ENCODE measurements at regions not wholly inside any gene's neighbourhood (a gene's known extent, or its start where the extent isn't known, plus 50 kb on each side); places are given as distances from the start of the nearest gene placed in this dataset.

DNA sequence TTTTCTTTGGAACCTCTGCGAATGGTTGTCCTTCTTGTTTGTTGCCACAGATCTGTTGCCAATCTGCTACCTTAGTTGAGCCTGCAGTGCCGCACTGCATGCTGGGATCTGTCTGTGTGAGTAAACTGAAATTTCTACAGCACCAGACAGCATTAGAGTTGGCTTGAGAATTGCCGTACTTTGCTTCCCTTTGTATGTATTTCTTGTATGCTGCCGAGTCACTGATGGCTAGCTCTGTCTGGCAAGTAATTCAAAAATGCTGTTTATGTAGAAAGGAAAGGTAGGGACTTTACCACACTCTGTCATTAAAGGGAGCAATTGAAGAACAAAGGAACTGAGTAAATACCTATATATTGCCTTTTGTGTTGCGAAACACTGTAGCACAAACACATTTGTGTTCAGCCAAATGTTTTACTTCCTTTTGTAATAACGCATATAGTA is 857.4 kb downstream of the USP25 start:
- DNase-seq (ENCODE audit: low read depth) = no peak

GRCh38 chr21:16587681-16588375 is 858.0 kb downstream of the USP25 start:
- no peak for DNase-seq (ENCODE audit: low read depth)

GRCh38 chr21:16588433-16588860 is 858.7 kb downstream of the USP25 start:
- no peak for DNase-seq (ENCODE audit: low read depth)

GRCh38 chr21:16589006-16589898 is 859.5 kb downstream of the USP25 start:
- no peak for DNase-seq (ENCODE audit: low read depth)

- no peak for DNase-seq (ENCODE audit: low read depth)
These were observed 860.4 kb downstream of the USP25 start for GRCh38 chr21:16590186-16590585.

DNA sequence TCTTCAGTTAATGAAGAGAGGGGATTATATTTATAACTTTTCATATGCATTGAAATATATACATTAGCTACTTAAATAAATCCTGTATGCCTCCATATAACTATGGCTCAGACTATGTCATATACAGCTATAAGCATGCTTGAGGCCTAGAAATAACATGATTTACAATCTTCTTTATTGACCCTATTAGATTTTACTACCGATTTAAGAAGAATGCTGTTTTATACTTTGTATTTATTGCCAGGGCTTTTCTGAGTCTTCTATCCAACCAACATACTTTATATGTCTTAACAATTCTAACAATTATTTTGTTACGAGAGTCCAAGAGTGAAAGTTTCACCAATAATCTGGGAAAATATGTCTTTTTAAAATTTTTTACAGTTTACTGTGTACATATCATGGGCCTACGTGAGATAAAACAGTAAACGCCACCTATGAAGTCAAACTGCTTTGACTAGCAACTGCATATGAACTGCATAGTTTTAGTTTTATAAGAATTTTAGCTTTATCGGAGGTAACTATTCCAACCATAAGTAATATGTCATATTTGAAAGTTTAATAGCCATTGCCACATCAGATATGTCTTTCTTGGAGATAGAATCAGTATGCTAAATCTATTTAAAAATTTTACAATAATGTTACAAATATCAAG is 861.0 kb downstream of the USP25 start:
- DNase-seq (ENCODE audit: low read depth) = no peak

- no peak for DNase-seq (ENCODE audit: low read depth)
These were observed 862.6 kb downstream of the USP25 start for GRCh38 chr21:16592381-16592780.

DNA sequence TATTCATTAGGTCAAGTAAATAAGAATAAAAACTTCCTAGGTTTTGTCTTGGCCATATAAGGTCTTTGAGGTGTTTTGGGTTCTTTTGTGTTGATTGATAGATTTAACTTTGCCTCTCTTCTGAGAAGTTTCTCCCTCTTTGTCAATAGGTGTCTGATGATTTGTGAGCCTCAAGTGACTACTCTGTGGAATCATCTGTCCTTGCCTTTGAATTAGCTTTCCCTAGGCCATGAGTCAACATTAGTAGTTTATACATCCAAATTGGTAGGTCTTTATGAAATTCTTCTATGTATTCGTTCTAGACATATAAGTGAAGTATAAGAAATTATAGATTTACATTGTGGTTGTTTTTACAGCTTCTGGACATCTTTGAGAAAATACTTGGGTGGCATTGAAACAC is 864.4 kb downstream of the USP25 start:
- no peak for DNase-seq (ENCODE audit: low read depth)

GRCh38 chr21:16596369-16596768 is 866.6 kb downstream of the USP25 start:
- DNase-seq (ENCODE audit: low read depth) = no peak

DNA sequence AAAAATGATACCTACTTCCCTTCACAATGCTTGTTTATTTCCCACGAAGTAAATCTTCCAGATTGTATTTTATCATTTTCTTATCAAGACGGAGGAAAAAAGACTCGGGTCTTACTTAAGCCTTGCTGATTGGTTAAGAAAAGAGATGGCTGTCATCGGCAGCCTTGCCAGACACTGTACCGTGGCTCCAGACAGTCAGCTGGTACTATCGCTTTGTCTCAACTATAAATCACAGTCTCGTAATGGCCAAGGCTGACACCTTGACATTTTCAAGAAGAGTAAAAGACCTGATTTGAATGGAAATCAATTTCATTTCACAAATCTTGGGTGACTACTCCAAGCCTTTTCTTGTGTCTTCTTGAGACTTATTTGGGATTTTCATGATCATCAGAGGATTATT is 868.0 kb downstream of the USP25 start:
- no peak for DNase-seq (ENCODE audit: low read depth)

DNA sequence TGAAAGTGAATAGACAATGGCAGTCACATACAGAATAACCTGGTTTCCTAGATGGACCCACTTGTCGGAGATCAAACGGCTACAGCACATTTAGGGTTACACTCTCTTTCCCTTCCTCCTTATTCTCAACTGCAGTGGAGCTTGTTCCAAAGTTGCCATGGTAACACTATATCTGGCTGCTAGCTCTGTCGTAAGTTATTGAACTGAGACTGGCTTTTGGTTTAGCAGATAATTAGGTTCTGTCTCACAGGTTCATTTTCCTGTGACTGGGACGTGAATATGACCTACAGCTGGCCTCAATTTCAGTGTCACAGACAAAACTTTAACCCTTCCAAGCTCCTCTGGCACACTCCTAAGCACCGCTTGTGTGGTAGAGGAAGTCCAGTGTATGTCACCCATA is 875.8 kb downstream of the USP25 start:
- no peak for DNase-seq (ENCODE audit: low read depth)

DNA sequence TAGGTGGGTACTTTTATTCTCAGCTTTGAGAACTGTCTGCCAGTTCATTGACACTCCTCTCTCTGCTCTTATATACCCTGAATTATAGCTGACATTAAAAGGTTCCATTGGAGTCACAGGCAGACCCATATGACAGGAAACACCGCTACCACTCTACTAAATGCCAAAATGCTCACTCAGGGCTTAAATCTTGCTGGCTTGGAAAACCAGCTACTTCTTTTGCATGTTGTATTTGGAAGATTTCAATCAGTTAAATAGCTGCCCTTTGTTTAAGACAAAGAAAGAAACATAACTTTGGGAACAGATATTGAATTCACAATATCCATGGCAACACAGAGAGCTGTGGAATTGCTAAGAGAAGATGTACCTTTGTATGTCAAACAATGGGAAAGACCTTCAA is 876.5 kb downstream of the USP25 start:
- no peak for DNase-seq (ENCODE audit: low read depth)

DNA sequence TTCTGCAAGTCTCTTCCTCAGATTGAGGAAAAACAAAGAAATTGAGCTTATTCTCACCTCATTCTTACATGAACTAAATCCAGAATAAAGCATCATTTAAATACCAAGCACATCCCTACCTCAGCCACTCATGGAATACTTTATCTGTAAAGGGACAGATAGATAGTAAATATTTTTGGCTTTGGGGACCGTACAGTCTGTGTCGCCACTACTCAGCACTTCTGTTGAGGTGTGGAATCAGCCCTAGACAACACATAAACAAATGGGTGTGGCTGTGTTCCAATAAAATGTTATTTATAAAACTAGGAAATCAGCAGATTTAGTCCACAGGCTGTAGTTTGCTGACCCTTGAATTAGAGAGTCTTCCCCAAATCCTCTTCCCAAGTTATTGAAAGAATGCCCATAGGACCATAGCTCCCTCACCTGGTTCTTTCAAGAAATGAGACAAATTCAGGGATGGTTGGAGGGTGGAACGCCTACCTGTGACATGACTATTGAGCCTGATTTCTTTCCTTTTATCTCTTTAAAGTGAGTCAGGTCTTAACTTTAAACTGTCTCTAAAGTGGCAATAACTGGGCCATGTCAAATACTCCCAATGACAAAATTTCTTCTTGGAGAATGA is 878.5 kb downstream of the USP25 start:
- DNase-seq (ENCODE audit: low read depth) = no peak

- DNase-seq (ENCODE audit: low read depth) = no peak
These were observed 889.5 kb downstream of the USP25 start for GRCh38 chr21:16619281-16619680.

DNA sequence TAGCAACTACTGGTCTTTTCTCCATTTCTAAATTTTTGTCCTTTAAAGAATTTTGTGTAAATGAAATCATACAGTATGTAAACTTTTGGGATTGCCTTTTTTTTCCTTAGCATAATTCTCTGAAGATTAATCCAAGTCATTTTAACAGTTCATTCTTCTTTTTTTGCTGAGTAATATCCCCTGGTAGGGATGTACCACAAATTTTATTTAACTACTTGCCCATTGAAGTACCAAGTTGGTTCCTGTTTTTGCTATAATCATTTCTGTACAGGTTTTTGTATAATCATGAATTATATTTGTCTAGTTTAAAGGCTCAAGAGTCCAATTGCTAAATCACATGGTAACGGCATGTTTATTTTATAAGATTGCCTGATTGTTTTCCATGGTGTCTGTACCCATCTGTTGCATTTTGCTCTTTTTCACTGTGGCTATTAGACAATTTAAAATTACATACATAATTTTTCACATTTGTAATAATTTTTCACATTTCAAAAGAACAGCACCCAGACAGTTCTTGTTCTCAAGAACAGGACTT is 891.1 kb downstream of the USP25 start:
- no peak for DNase-seq (ENCODE audit: low read depth)

- DNase-seq (ENCODE audit: low read depth) = no peak
These were observed 888.2 kb upstream of the CXADR start for GRCh38 chr21:16624479-16625118.

DNA sequence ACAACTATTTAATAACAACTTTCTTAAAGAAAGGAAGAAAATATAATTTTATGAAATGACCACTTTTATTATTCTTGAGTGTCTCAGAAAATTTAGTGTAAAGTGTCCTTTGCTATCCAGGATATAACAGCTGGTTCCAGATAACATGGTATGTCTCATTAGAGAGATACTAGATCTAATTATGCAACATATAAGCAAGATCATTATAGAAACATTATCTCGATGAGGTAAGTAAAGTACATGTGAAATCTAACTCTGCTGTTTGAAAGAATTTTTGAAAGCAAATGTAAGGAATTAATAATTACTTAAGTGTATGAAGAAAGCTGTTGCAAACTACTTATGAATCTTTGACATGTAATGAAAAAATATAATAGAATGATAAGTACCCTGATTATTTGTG is 887.4 kb upstream of the CXADR start:
- DNase-seq (ENCODE audit: low read depth) = no peak

- no peak for DNase-seq (ENCODE audit: low read depth)
These were observed 878.9 kb upstream of the CXADR start for GRCh38 chr21:16633831-16634459.

DNA sequence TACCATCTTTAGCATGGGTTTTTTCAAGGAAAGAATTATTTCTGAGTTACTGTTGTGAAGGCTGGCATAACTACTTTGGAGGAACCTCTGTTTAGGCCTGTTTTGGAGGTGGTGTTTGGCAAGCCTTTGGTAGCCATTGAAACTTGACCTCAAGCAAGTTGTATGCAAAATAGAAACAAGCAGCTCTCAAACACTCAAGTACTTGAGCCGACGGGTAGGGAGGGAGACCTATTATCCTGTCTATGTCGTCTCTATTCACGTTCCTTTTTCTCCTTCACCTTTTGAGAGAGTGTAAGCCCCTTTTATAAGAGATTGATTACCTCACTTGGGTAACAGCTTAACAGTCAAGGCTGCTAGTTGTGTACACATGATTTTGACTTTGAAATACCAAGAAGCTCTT is 878.3 kb upstream of the CXADR start:
- DNase-seq (ENCODE audit: low read depth) = no peak

DNA sequence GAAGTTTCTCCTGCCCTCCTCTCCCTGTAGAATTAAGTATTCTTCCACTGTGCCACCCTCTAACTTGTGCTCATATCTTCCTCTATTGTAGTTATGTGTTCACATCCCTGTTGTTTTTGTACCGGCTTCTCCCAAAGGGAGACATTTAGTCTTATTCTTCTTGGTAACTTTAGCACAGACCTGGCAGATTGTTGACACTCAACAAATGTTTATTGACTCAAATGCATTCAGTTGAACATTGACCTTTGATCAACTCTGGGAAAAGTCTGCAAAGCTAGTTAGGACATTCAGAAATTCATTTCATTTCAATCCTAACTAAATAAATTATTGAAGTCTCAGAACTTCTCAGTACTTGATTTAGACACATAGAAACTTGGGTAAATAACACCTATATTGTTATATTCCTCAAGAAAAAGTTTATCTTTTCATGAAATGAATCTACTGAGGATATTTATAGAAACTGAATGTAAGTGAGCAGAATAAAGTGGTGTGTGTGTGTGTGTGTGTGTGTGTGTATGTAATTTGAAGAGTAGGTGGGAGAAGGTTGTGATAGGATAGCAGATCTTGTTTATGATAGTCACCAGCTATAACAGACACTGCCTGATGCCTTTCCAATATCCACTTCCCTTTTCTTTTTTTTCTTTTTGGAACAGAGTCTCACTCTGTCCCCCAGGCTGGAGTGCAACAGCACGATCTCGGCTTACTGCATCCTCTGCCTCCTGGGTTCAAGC is 872.4 kb upstream of the CXADR start:
- no peak for DNase-seq (ENCODE audit: low read depth)

All from GM04503 (cell line).